NCI-H1694 treated with DMSO at 0.1 percent for 48 hours (cell line): ENCODE measurements at regions not wholly inside any gene's neighbourhood (a gene's known extent, or its start where the extent isn't known, plus 50 kb on each side); places are given as distances from the start of the nearest gene placed in this dataset.

Source experiments
- DNase-seq: peaks from one replicate; lab custom pipeline; 2025; lab: John Stamatoyannopoulos, UW

- DNase-seq = no peak
Observed at GRCh38 chr14:22036541-22037239, 363.1 kb upstream of the OR4E1 start.

DNA sequence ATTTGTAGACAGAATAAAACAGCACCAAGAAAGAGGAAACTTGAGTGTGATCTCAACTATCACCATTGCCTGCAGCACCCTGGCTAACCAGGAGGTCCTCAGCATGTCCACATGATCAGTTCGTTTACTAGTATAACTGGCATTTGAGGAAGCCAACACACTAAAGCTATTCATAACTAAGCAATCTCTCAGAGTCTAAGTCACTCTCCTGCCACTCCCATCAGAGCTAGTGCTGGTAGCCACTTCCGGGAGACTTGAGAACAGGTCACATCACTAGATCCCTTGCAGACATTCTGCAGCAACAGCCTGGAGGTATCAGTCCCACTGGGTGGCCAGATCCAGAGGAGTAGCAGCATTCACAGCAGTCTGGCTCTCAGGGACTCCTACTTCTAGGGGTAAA is 352.9 kb upstream of the OR4E1 start:
- DNase-seq = no peak

GRCh38 chr14:22025879-22026278 is 352.3 kb upstream of the OR4E1 start:
- no peak for DNase-seq

- no peak for DNase-seq
Observed at GRCh38 chr14:22024137-22024536, 350.5 kb upstream of the OR4E1 start.

- DNase-seq = no peak
Observed at GRCh38 chr14:22018890-22019289, 345.3 kb upstream of the OR4E1 start.

GRCh38 chr14:22012452-22012851 is 338.8 kb upstream of the OR4E1 start:
- no peak for DNase-seq

DNA sequence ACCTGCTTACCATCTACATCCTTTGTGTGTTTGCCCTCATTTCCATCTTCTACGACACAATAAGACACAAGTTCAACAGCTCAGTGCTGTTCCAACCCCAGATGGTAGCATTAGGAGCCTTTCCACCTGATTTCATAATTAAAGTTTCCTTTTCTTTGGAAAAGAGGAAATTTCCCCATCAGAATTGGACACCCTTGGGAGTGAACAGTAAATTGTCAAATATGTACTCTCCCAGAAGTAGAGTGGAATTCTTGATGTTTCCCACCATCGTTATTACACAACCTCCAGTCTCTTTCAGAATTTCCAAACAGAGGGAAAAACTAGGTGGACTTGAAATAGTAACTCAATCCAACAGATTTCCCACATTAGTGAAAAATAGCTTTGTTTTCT is 337.6 kb upstream of the OR4E1 start:
- DNase-seq = no peak

- no peak for DNase-seq
Observed at GRCh38 chr14:22010545-22011252, 337.1 kb upstream of the OR4E1 start.

GRCh38 chr14:22008766-22009165 is 335.1 kb upstream of the OR4E1 start:
- DNase-seq = no peak

- DNase-seq = no peak
Observed at GRCh38 chr14:22007784-22008412, 334.3 kb upstream of the OR4E1 start.

- no peak for DNase-seq
Observed at GRCh38 chr14:22007363-22007762, 333.7 kb upstream of the OR4E1 start.

GRCh38 chr14:22003461-22003860 is 329.8 kb upstream of the OR4E1 start:
- DNase-seq = no peak

DNA sequence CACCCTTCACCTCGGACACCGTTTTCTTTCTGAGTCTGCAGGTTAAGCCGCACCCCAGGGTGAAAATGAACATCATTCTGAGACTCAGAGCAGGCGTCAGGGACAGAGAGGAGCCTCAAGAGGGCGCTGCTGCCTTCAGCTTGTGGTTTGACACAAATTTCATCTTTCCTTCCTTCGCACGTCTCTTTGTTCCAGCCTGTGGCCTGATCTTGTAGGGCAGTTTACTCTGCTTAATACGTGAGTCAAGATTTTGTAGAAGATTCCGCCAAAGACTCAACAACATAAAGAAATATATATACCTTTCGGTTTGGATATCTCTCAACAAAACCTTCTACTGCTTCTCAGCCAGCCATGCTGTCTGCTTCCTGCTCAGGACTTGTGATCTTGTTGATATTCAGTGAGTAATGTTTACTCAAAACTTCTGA is 329.3 kb upstream of the OR4E1 start:
- DNase-seq = no peak

GRCh38 chr14:21999402-21999801 is 325.8 kb upstream of the OR4E1 start:
- no peak for DNase-seq

GRCh38 chr14:21997300-21997699 is 323.7 kb upstream of the OR4E1 start:
- DNase-seq = no peak

DNA sequence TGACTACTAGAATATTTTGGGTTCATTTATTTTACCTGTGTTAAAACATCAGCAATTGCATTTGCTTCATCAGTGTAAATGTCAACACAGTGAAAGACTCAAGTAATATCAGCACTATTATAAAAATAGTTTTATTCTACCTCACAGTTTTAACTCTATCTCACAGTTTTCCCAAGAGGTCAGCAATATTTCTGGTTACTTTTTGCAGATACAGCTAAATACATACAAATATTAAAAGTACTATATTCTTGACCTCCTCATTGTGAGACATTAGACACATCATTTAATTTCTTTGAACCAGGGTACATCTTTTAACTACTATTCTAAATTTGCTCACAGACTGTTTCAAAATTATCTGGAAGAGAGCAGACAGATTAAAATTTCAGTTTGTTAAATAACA is 321.7 kb upstream of the OR4E1 start:
- DNase-seq = no peak

DNA sequence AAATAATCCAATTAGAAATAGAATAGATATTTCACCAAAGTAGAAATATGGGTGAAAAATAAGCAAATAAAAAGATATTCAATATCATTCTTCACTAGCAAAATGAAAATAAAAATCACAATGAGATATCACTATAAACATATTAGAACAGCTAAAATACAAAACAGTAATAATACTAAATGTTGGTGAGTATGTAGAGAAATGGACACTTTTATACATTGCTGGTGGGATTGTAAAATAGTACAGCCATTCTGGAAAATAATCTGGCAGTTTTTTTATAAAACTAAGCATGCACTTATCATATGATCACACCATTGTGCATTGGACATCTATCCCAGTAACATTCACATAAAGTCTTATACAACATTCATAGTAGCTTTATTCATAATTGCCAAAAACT is 320.2 kb upstream of the OR4E1 start:
- no peak for DNase-seq

DNA sequence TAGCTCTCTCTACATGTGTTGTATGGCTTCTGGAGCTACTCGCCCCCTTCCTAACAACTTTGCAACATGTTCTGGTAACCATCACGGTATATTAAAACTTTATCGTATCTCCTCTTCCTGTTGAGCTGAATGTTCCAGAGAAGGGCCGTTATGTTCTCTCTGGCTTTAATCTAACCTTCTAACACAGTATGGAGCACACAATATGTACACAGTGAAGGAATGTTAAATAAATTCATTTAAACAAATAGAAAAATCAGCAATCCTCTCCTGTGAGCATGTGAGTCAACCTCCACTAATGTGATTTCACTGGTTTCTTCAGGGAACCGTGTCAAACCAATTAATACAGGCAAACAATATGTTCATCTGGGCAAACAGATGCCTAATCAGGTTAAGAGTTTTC is 319.5 kb upstream of the OR4E1 start:
- no peak for DNase-seq

DNA sequence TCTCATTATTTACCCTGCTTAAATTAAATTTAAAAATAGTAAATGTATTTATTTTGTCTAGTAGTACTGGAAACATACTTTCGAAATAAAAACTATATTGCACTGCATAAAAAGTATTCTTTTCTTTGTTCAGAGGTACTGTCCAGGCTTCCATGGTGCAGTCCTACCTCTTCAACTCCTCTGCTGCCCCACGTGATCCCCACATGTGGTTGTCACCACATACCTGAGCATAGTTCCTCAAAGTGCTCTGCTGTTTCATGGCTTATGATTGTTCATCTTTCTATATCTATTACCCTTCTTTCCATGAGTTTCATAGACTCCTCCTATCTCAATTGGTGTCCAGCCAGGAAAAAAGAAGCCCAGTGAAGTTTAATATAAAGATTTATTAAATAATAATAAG is 317.5 kb upstream of the OR4E1 start:
- no peak for DNase-seq

DNA sequence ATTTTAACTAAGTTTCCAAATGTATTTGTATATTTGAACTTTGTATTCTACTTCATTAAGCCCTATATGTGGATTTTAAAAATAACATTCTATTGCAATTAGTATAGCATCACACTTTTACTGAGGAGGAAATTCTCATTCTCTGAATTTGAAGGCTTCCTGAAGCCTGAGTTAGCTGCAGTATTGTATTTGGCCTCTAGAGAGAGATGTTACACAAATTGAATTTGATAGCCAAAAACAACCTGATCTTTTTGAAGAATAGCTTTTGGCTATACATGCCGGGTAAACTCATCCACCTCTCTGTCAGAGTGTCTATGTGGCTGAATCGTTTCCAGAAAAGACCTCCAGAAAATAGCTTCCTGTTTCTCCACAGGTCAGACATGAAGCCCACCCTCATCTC is 316.5 kb upstream of the OR4E1 start:
- no peak for DNase-seq

GRCh38 chr14:21989090-21989489 is 315.5 kb upstream of the OR4E1 start:
- DNase-seq = no peak

DNA sequence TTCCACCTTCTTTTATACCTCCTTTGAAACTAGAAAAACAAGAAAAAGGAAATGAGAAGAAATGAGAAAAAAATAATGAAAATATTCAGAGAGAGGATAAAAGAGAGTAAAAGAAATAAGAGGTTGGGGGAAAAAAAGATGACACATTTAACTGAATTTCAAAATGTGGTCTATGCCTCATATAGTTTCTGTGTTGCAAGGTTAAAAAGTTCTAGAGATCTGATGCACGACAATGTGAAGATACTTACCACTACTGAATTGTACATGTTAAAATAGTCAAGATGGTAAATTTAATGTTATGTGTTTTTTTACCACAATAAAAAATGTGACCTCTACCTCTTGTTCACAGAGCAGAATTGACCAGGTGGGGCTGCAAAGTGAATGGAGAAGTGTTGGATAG is 314.8 kb upstream of the OR4E1 start:
- no peak for DNase-seq

DNA sequence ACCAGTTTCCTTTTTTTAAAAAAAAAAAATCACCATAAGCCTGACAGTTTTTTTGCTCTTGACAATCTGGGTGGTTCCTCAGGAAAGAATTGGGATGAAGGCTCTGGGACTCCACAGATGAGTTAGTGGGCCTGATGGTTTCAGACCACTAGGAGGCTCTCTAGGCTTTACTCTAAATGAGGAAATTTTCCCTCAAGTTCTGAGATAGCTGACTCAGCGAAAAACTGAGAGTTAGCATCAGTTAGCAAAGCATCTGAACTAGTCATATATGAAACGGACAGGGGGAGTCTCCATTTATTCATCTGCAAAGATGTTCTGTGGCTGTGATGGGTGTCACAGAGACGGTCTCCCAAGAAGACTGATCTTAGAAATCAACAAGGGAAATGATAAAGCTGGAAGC is 314.3 kb upstream of the OR4E1 start:
- DNase-seq = no peak
